HepG2 (cell line): ENCODE measurements at regions not wholly inside any gene's neighbourhood (a gene's known extent, or its start where the extent isn't known, plus 50 kb on each side); places are given as distances from the start of the nearest gene placed in this dataset.

ENCODE experiments used
- DNMT1 ChIP-seq: sonication (generic); formaldehyde crosslinking; IDR thresholded peaks from 2 replicates; pipeline ENCODE4 v1.5.1; 2020; ENCODE audit warnings: mild to moderate bottlenecking, missing genetic modification reagents
- HDAC6 ChIP-seq: fragments of 200-600 bp; sonication (generic); IDR thresholded peaks from 2 replicates; pipeline ENCODE4 v1.7.0; 2017; ENCODE audit warnings: mild to moderate bottlenecking, antibody characterized with exemption, low read length, low read depth
- HIVEP1 ChIP-seq: sonication (generic); formaldehyde crosslinking; IDR thresholded peaks from 2 replicates; pipeline ENCODE4 v1.4.0; 2020; ENCODE audit warnings: mild to moderate bottlenecking, missing genetic modification reagents
- HOXD1 ChIP-seq: sonication (generic); formaldehyde crosslinking; IDR thresholded peaks from 2 replicates; pipeline ENCODE4 v1.5.0; 2020; ENCODE audit warnings: missing genetic modification reagents
- KMT2A ChIP-seq: sonication (generic); formaldehyde crosslinking; IDR thresholded peaks from 2 replicates; pipeline ENCODE4 v1.4.0; 2020; ENCODE audit warnings: missing genetic modification reagents
- MXI1 ChIP-seq: IDR thresholded peaks from 3 replicates; pipeline ENCODE4 v1.6.1; 2012; ENCODE audit warnings: low read depth, low read length, inconsistent platforms, borderline replicate concordance
- NKX3-1 ChIP-seq: sonication (generic); formaldehyde crosslinking; IDR thresholded peaks from 2 replicates; pipeline ENCODE4 v1.5.0; 2020; ENCODE audit warnings: missing genetic modification reagents
- POLR2A ChIP-seq, 2 experiments: IDR thresholded peaks; 2 replicates each; pipeline ENCODE4 v1.6.1; 2011; ENCODE audit warnings: low read depth in 2 of 2, low read length in 2 of 2, mild to moderate bottlenecking in 1 of 2, moderate library complexity in 1 of 2; ENCODE audit not compliant: insufficient read depth in 1 of 2
- ZMYM4 ChIP-seq: sonication (generic); formaldehyde crosslinking; IDR thresholded peaks from 2 replicates; pipeline ENCODE4 v1.8.1; 2023; ENCODE audit warnings: mild to moderate bottlenecking, missing genetic modification reagents
- ZNF10 ChIP-seq: sonication (generic); formaldehyde crosslinking; IDR thresholded peaks from 2 replicates; pipeline ENCODE4 v1.4.0; 2020; ENCODE audit warnings: mild to moderate bottlenecking, low read depth, missing genetic modification reagents, borderline replicate concordance
- ZNF124 ChIP-seq: sonication (generic); formaldehyde crosslinking; IDR thresholded peaks from 2 replicates; pipeline ENCODE4 v1.4.0; 2020; ENCODE audit warnings: missing genetic modification reagents
- ZNF530 ChIP-seq: sonication (generic); formaldehyde crosslinking; IDR thresholded peaks from 2 replicates; pipeline ENCODE4 v1.5.0; 2020; ENCODE audit warnings: low read depth, mild to moderate bottlenecking, missing genetic modification reagents
- ZNF564 ChIP-seq: sonication (generic); formaldehyde crosslinking; IDR thresholded peaks from 2 replicates; pipeline ENCODE4 v1.8.1; 2023; ENCODE audit warnings: mild to moderate bottlenecking, missing genetic modification reagents
- ZNF615 ChIP-seq: sonication (generic); formaldehyde crosslinking; IDR thresholded peaks from 2 replicates; pipeline ENCODE4 v1.5.0; 2020; ENCODE audit warnings: mild to moderate bottlenecking, missing genetic modification reagents, borderline replicate concordance
- ZNF644 ChIP-seq: IDR thresholded peaks from 2 replicates; pipeline ENCODE4 v1.6.1; 2016; ENCODE audit warnings: low read depth
- TF ChIP-seq, protein P1 (sequence below): sonication (generic); formaldehyde crosslinking; IDR thresholded peaks from 2 replicates; pipeline ENCODE4 v1.8.1; 2023; ENCODE audit warnings: missing genetic modification reagents, inconsistent platforms, borderline replicate concordance
- TF ChIP-seq, protein P2 (sequence below), 2 experiments: sonication (generic) in 1 of 2; formaldehyde crosslinking in 1 of 2; IDR thresholded peaks; 2 replicates each; pipeline versions ENCODE4 v1.4.0 to v1.6.1; 2016 to 2020; ENCODE audit warnings: borderline replicate concordance in 1 of 2, low read depth in 1 of 2, mild to moderate bottlenecking in 1 of 2, missing genetic modification reagents in 1 of 2

DNA sequence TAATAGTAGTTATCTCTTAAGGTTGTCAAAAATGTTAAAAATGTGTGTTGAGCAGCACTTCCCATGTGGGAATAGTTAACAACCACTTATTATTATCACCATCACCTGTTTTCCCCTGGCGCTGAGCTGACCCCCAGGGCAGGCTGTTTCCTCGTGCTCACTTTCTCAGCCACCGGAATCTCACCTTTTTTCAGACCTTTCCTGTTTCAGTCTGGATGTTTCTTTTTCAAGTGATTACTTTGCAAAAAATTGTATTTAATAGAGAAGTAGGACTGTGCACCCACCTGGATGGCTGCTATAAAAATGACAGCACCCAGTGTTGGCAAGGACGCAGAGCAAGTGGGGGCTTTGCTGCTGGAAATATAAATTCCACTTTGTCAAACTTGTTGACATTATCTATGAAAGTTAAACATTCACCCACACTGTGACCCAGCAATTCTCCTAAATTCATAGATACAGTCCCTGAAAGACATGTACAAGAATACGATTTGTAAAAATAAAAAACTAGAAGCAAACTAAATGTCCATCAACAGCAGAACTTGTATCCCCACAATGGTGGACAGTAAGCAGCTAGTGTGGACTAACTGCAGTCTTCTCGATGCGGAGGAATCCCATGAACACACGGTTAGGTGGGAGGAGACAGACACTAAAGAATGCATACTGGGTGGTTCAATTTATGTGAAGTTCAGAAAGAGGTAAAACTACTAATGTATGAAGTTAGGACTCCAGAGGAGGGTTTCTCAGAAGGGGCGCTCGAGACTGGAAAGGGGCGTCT lies 66.5 kb downstream of the SOWAHC start (continued):
- no peak for TF ChIP-seq DNMT1 (CRISPR knock-in tag)
- TF ChIP-seq ZNF615: no peak
- TF ChIP-seq HDAC6: no peak
- no peak for TF ChIP-seq ZMYM4 (CRISPR knock-in tag)
- no peak for TF ChIP-seq POLR2A (IDR thresholded peaks at IDR 0.05; ENCODE audit: insufficient read depth in 1 of 2, low read depth in 2 of 2, low read length in 2 of 2)
- TF ChIP-seq ZNF530 (CRISPR knock-in tag): no peak
- no peak for TF ChIP-seq HIVEP1 (CRISPR knock-in tag)
- TF ChIP-seq ZNF10 (CRISPR knock-in tag): no peak
- TF ChIP-seq, protein P1, sequence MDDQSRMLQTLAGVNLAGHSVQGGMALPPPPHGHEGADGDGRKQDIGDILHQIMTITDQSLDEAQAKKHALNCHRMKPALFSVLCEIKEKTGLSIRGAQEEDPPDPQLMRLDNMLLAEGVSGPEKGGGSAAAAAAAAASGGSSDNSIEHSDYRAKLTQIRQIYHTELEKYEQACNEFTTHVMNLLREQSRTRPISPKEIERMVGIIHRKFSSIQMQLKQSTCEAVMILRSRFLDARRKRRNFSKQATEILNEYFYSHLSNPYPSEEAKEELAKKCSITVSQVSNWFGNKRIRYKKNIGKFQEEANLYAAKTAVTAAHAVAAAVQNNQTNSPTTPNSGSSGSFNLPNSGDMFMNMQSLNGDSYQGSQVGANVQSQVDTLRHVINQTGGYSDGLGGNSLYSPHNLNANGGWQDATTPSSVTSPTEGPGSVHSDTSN (CRISPR knock-in tag): no peak
- TF ChIP-seq ZNF564 (CRISPR knock-in tag): no peak
- TF ChIP-seq, protein P2, sequence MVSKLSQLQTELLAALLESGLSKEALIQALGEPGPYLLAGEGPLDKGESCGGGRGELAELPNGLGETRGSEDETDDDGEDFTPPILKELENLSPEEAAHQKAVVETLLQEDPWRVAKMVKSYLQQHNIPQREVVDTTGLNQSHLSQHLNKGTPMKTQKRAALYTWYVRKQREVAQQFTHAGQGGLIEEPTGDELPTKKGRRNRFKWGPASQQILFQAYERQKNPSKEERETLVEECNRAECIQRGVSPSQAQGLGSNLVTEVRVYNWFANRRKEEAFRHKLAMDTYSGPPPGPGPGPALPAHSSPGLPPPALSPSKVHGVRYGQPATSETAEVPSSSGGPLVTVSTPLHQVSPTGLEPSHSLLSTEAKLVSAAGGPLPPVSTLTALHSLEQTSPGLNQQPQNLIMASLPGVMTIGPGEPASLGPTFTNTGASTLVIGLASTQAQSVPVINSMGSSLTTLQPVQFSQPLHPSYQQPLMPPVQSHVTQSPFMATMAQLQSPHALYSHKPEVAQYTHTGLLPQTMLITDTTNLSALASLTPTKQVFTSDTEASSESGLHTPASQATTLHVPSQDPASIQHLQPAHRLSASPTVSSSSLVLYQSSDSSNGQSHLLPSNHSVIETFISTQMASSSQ (IDR thresholded peaks at IDR 0.05; ENCODE audit: low read depth): peak; percentile 79
- TF ChIP-seq, protein P2 (CRISPR knock-in tag; IDR thresholded peaks at IDR 0.05; ENCODE audit: borderline replicate concordance): peak; percentile 85; the same call in 1 of the 2 replicates
- TF ChIP-seq HOXD1 (CRISPR knock-in tag): no peak
- peak; percentile 66; the same call in 1 of the 2 replicates for TF ChIP-seq ZNF124
- TF ChIP-seq KMT2A (CRISPR knock-in tag): no peak
- no peak for TF ChIP-seq NKX3-1 (CRISPR knock-in tag)
- TF ChIP-seq ZNF644 (CRISPR knock-in tag): no peak
- no peak for TF ChIP-seq MXI1
